IMR-90 (cell line): ENCODE measurements at regions not wholly inside any gene's neighbourhood (a gene's known extent, or its start where the extent isn't known, plus 50 kb on each side); places are given as distances from the start of the nearest gene placed in this dataset.
"Not testable (repeated sequence)": the region's sequence is repeated elsewhere in the genome, so short reads cannot be mapped to it uniquely, and the experiment has no call there.

Source experiments
- ATAC-seq: fragments of 200-7000 bp; cut with Tn5 transposase; 2 replicates; pipeline ENCODE4 v1.9.1; 2020; ENCODE audit warnings: low read depth, mild to moderate bottlenecking, moderate library complexity
- BruUV-seq: library from RNA; stranded (reverse); fragments of 400-500 nt; replicated peaks from 2 replicates; lab custom pipeline; 2021; lab: Mats Ljungman, UMichigan
- CTCF ChIA-PET: fragments of 300-600 bp; formaldehyde crosslinking; extraction: SDS; loops from one replicate; lab custom pipeline; 2021; ENCODE audit warnings: antibody characterized with exemption; lab: Yijun Ruan, JAX
- POLR2A ChIA-PET: fragments of 300-600 bp; sonication (Branson Sonifier 250); formaldehyde crosslinking; loops from one replicate; lab custom pipeline; 2022; ENCODE audit warnings: antibody characterized with exemption; ENCODE audit not compliant: unreplicated experiment; lab: Charles Lee
- DNase-seq: peaks from one replicate; pipeline ENCODE4 v3.0.0; 2013
- H2AFZ ChIP-seq: replicated peaks from 2 replicates; pipeline ENCODE3; 2013; ENCODE audit warnings: low read length, mild to moderate bottlenecking; ENCODE audit not compliant: poor library complexity
- H2AK5ac ChIP-seq: 2 replicates; pipeline ENCODE4 v1.6.1; 2013; ENCODE audit warnings: low read depth, low read length, inconsistent platforms
- H2AK9ac ChIP-seq: replicated peaks from 2 replicates; pipeline ENCODE3; 2013; ENCODE audit warnings: mild to moderate bottlenecking, low read depth, low read length, moderate library complexity; ENCODE audit not compliant: poor library complexity
- H2BK120ac ChIP-seq: 2 replicates; pipeline ENCODE4 v1.6.1; 2013; ENCODE audit warnings: low read depth, low read length, inconsistent platforms
- H2BK15ac ChIP-seq: 3 replicates; pipeline ENCODE4 v1.6.1; 2013; ENCODE audit warnings: low read depth, low read length, inconsistent platforms
- H2BK20ac ChIP-seq: 2 replicates; pipeline ENCODE4 v1.6.1; 2013; ENCODE audit warnings: low read depth, mild to moderate bottlenecking, inconsistent platforms, low read length, moderate library complexity
- H2BK5ac ChIP-seq: 2 replicates; pipeline ENCODE4 v1.6.1; 2013; ENCODE audit warnings: mild to moderate bottlenecking, low read depth, low read length, inconsistent platforms; ENCODE audit not compliant: poor library complexity, severe bottlenecking
- H3K14ac ChIP-seq: replicated peaks from 2 replicates; pipeline ENCODE4 v1.6.1; 2013; ENCODE audit warnings: low read depth, low read length, inconsistent platforms
- H3K18ac ChIP-seq: 2 replicates; pipeline ENCODE4 v1.6.1; 2013; ENCODE audit warnings: low read depth, low read length, control low read depth
- H3K23ac ChIP-seq: 2 replicates; pipeline ENCODE4 v1.6.1; 2013; ENCODE audit warnings: low read depth, low read length, inconsistent platforms
- H3K27ac ChIP-seq: 2 replicates; pipeline ENCODE4 v1.5.1; 2013; ENCODE audit warnings: mild to moderate bottlenecking, control low read depth, low read length; ENCODE audit not compliant: insufficient read depth
- H3K27me3 ChIP-seq: 2 replicates; pipeline ENCODE4 v1.6.1; 2013; ENCODE audit warnings: low read length; ENCODE audit not compliant: control insufficient read depth, insufficient read depth
- H3K36me3 ChIP-seq: 2 replicates; pipeline ENCODE4 v1.6.1; 2013; ENCODE audit warnings: low read length, mixed read lengths; ENCODE audit not compliant: control insufficient read depth, insufficient read depth
- H3K4ac ChIP-seq: 2 replicates; pipeline ENCODE4 v1.6.1; 2013; ENCODE audit warnings: low read depth, low read length, inconsistent platforms
- H3K4me1 ChIP-seq: 2 replicates; pipeline ENCODE4 v1.6.1; 2013; ENCODE audit warnings: low read length, mixed read lengths; ENCODE audit not compliant: control insufficient read depth, insufficient read depth
- H3K4me2 ChIP-seq: 2 replicates; pipeline ENCODE4 v1.6.1; 2013; ENCODE audit warnings: low read depth, mild to moderate bottlenecking, control low read depth, low read length, moderate library complexity
- H3K4me3 ChIP-seq: 2 replicates; pipeline ENCODE4 v1.5.1; 2013; ENCODE audit warnings: low read depth, mild to moderate bottlenecking, control low read depth, low read length, moderate library complexity; ENCODE audit not compliant: insufficient read depth
- H3K56ac ChIP-seq: 2 replicates; pipeline ENCODE4 v1.6.1; 2013; ENCODE audit warnings: low read length, inconsistent platforms; ENCODE audit not compliant: insufficient read depth; ENCODE audit errors: extremely low read depth
- H3K79me1 ChIP-seq, 2 experiments: 2 replicates each; pipeline ENCODE4 v1.6.1; 2013; ENCODE audit warnings: low read length in 2 of 2, inconsistent platforms in 1 of 2, low read depth in 1 of 2
- H3K9ac ChIP-seq: 2 replicates; pipeline ENCODE4 v1.6.1; 2013; ENCODE audit warnings: low read depth, low read length, control low read depth
- H3K9me1 ChIP-seq: 2 replicates; pipeline ENCODE4 v1.6.1; 2013; ENCODE audit warnings: low read length, inconsistent platforms; ENCODE audit not compliant: insufficient read depth
- H3K9me3 ChIP-seq: 2 replicates; pipeline ENCODE4 v1.6.1; 2013; ENCODE audit warnings: low read length; ENCODE audit not compliant: control insufficient read depth, insufficient read depth
- H4K20me1 ChIP-seq: 2 replicates; pipeline ENCODE4 v1.6.1; 2013; ENCODE audit warnings: low read length, inconsistent platforms; ENCODE audit not compliant: insufficient read depth
- H4K5ac ChIP-seq: 2 replicates; pipeline ENCODE4 v1.6.1; 2013; ENCODE audit warnings: mild to moderate bottlenecking, low read depth, low read length, control low read depth
- H4K8ac ChIP-seq, 2 experiments: 2 replicates each; pipeline ENCODE4 v1.6.1; 2013; ENCODE audit warnings: low read depth in 2 of 2, low read length in 2 of 2, control low read depth in 1 of 2, inconsistent platforms in 1 of 2
- H4K91ac ChIP-seq: 2 replicates; pipeline ENCODE4 v1.6.1; 2013; ENCODE audit warnings: low read depth, low read length, inconsistent platforms; ENCODE audit not compliant: insufficient read depth
- WGBS, 2 experiments: methylation state at CpG; one replicate each; pipeline versions ENCODE4 v1.1.5 to v1.1.7; 2013; ENCODE audit warnings: missing lambda C conversion rate in 2 of 2; ENCODE audit not compliant: insufficient read length in 1 of 2; ENCODE audit errors: extremely low coverage in 2 of 2; 5-methylcytosine and 5-hydroxymethylcytosine counted together
- dilution Hi-C: fragments of 300-500 bp; cut with HindIII; formaldehyde crosslinking; loops from one replicate; pipeline ENCODE4 v1.14.3; 2018; ENCODE audit warnings: low sequenced_read_pairs; ENCODE audit not compliant: unreplicated experiment
- in situ Hi-C: fragments of 300-500 bp; cut with MboI; formaldehyde crosslinking; loops from 3 replicates; pipeline ENCODE4 v1.14.3; 2019; ENCODE audit warnings: low sequenced_read_pairs, inconsistent platforms, mixed read lengths
- intact Hi-C: fragments of 100-400 bp; cut with micrococcal nuclease; formaldehyde crosslinking; loops from 2 replicates; pipeline ENCODE4 v1.10.0; 2022

DNA sequence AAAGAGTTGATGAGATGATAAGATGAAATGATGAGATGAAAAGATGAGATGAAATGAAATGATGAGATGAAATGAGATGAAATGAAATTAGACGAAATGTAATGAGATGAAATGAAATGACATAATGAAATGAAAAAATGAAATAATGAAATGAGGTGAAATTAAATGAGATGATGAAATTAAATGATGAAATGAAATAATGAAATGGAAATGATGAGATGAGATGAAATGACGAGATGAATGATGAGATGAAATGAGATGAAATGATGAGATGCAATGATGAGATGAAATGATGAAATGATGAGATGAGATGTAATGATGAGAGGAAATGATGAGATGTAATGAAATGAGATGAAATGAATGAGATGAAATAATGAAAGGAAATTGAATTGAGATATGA, 339.3 kb upstream of the PLGLB1 start:
- H3K18ac ChIP-seq, H3K56ac ChIP-seq, H2BK15ac ChIP-seq, H3K9ac ChIP-seq, dilution Hi-C loops, H3K23ac ChIP-seq, H3K27ac ChIP-seq, intact Hi-C loops, H2AK5ac ChIP-seq, H3K79me1 ChIP-seq, H3K9me1 ChIP-seq, H4K20me1 ChIP-seq, H3K14ac ChIP-seq, H2BK20ac ChIP-seq, H3K4me2 ChIP-seq, H3K27me3 ChIP-seq, H3K36me3 ChIP-seq, in situ Hi-C loops, H3K4ac ChIP-seq, H2AK9ac ChIP-seq, H4K5ac ChIP-seq, H3K4me1 ChIP-seq, H4K91ac ChIP-seq, POLR2A ChIA-PET, H2BK120ac ChIP-seq, ATAC-seq, H3K9me3 ChIP-seq, H4K8ac ChIP-seq, H3K4me3 ChIP-seq, CTCF ChIA-PET, H2AFZ ChIP-seq, BruUV-seq, DNase-seq, H2BK5ac ChIP-seq: not testable (repeated sequence)
- no CpG with 5 or more reads among the region's 2 CpGs for WGBS, 2 experiments

DNA sequence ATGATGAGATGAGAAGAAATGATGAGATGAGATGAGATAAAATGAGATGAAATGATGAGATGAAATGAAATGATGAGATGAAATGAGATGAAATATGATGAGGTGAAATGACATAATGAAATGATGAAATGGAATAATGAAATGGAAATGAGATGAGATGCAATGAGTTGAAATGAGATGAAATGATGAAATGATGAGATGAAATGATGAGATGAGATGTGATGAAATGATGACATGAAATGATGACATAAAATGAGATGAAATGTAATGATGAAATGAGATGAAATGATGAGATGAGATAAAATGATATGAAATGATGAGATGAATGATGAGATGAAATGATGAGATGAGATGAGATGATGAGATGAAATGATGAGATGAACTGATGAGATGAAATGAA, 340.2 kb upstream of the PLGLB1 start:
- H2AFZ ChIP-seq, H3K27ac ChIP-seq, H3K14ac ChIP-seq, H4K20me1 ChIP-seq, H2AK9ac ChIP-seq, DNase-seq, H2AK5ac ChIP-seq, H2BK15ac ChIP-seq, H3K9me1 ChIP-seq, H4K8ac ChIP-seq, H4K5ac ChIP-seq, H3K56ac ChIP-seq, H2BK20ac ChIP-seq, H3K9ac ChIP-seq, POLR2A ChIA-PET, H2BK5ac ChIP-seq, BruUV-seq, dilution Hi-C loops, H3K4me3 ChIP-seq, intact Hi-C loops, H3K79me1 ChIP-seq, H3K27me3 ChIP-seq, H3K9me3 ChIP-seq, H2BK120ac ChIP-seq, CTCF ChIA-PET, H3K36me3 ChIP-seq, H4K91ac ChIP-seq, H3K23ac ChIP-seq, H3K4ac ChIP-seq, H3K4me1 ChIP-seq, H3K4me2 ChIP-seq, in situ Hi-C loops, ATAC-seq, H3K18ac ChIP-seq: not testable (repeated sequence)
